ENCODE measurements at regions not wholly inside any gene's neighbourhood (a gene's known extent, or its start where the extent isn't known, plus 50 kb on each side); places are given as distances from the start of the nearest gene placed in this dataset.

DNA sequence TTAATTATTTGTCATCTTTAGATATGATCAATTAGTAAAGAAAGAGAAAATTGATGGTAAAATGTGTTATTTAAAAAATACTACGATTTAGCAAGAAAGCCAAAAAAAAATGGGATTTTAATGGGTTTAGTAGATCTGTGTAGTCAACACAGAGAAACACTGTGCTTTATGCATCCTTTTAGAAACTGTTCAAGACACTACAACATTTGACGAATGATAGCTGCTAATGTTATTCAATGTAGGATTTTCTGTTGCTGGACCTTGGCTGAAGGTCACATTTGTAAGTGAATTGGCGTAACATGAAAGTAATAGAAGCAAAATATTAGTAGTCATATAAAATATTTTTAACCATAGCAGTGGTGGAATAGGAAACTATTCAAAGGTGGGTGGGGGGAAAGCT lies 1293.9 kb downstream of the NCAM2 start:
- no peak for TF ChIP-seq CTCF (IDR thresholded peaks at IDR 0.05; ENCODE audit: low read depth, low read length, missing control alignments)
- in situ Hi-C loops (cut with HindIII; ENCODE audit: low sequenced_read_pairs), result no loop called here
- no peak for DNase-seq (ENCODE audit: low read depth)
- no peak overlapping the region for H3K4me3 ChIP-seq (ENCODE audit: low read depth, low read length)

GRCh38 chr21:22297575-22297974 lies 1299.4 kb downstream of the NCAM2 start:
- no peak for TF ChIP-seq CTCF (IDR thresholded peaks at IDR 0.05; ENCODE audit: low read depth, low read length, missing control alignments)
- no peak for DNase-seq (ENCODE audit: low read depth)
- no peak overlapping the region for H3K4me3 ChIP-seq (ENCODE audit: low read depth, low read length)
- in situ Hi-C loops (cut with HindIII; ENCODE audit: low sequenced_read_pairs), result no loop called here

DNA sequence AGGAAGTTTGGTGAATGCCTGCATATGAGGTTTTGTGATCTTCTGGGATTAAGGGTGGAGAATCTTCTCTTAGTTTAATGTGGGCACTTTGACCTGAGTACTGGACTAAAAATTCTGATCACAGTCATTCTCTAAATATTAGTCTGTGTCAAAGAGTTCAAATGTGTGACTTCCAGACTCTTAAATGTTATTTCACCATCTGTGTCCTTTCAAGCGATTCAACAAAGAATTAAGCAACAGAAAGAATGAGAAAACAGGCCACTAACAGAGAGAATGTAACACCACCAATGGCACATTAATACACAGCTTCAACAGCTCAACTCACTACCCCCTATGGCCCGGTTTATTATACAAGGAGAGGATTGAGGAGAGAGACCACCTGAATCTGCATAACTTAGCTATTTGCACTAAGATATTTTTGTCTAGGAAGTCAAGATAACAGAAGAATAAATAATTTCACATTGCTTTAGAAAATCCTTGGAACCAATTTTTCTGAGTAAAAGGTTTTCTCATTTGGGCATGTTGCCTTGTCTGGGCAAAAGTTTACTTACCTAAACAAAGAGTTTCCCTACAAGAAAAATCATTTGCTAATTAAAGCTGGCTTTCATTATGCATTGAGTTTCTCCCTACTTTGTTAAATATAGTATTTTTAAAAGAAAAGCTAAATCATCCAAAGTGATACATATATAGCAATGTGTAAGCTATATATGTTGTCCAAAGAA lies 1313.7 kb downstream of the NCAM2 start:
- no peak for DNase-seq (ENCODE audit: low read depth)
- no peak overlapping the region for H3K4me3 ChIP-seq (ENCODE audit: low read depth, low read length)
- in situ Hi-C loops (cut with HindIII; ENCODE audit: low sequenced_read_pairs), result no loop called here
- no peak for TF ChIP-seq CTCF (IDR thresholded peaks at IDR 0.05; ENCODE audit: low read depth, low read length, missing control alignments)

DNA sequence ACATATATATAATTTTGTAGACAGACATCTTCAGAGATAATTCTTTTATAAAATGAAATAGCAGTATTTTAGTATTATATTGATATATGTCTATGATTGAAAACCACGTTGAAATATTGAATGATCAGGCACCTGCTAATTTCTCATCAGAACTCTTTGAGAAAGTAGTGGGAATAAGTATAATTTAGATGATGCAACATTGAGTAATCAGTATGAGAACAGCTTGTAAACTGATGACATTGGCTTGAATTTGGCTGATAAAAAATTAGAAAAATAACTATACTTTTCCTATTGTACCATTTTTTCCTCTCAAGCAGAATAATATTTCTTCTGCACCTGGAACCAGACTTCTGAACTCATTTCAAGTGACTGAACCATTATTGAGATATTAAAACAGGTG lies 1316.8 kb downstream of the NCAM2 start:
- in situ Hi-C loops (cut with HindIII; ENCODE audit: low sequenced_read_pairs), result no loop called here
- TF ChIP-seq CTCF (IDR thresholded peaks at IDR 0.05; ENCODE audit: low read depth, low read length, missing control alignments), result no peak
- H3K4me3 ChIP-seq (ENCODE audit: low read depth, low read length), result no peak overlapping the region
- no peak for DNase-seq (ENCODE audit: low read depth)

GRCh38 chr21:22319435-22319834 lies 1321.2 kb downstream of the NCAM2 start:
- DNase-seq (ENCODE audit: low read depth), result no peak
- TF ChIP-seq CTCF (IDR thresholded peaks at IDR 0.05; ENCODE audit: low read depth, low read length, missing control alignments), result no peak
- H3K4me3 ChIP-seq (ENCODE audit: low read depth, low read length), result no peak overlapping the region
- in situ Hi-C loops (cut with HindIII; ENCODE audit: low sequenced_read_pairs), result no loop called here

- in situ Hi-C loops (cut with HindIII; ENCODE audit: low sequenced_read_pairs), result no loop called here
- TF ChIP-seq CTCF (IDR thresholded peaks at IDR 0.05; ENCODE audit: low read depth, low read length, missing control alignments), result no peak
- peak; percentile 26 for DNase-seq (ENCODE audit: low read depth)
- no peak overlapping the region for H3K4me3 ChIP-seq (ENCODE audit: low read depth, low read length)
These were observed 1344.7 kb downstream of the NCAM2 start for GRCh38 chr21:22342889-22343288.
